ENCODE measurements at regions not wholly inside any gene's neighbourhood (a gene's known extent, or its start where the extent isn't known, plus 50 kb on each side); places are given as distances from the start of the nearest gene placed in this dataset.

DNA sequence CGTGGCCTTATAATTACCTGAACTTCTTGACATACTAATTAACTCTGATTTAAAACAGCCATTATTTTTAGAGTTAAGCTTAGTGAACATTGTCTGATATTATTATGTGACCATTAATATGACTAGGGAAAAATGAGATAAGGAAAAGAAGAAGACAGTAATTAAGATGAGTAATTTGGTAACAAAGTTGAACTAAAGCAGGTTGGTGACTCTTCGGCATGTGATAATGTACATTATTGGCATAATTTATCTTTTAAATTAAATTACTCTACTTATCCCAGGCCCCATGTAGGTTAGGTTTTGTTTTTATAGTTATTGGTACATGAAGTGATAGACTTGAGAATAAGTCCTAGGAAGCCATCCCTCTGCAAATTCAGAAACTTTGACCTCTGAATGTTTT is 249.7 kb upstream of the CFAP20DC start:
- TF ChIP-seq EP300 (IDR thresholded peaks at IDR 0.05) (no peak), POLR2A (IDR thresholded peaks at IDR 0.05) (no peak)
- TF ChIP-seq, protein P1, sequence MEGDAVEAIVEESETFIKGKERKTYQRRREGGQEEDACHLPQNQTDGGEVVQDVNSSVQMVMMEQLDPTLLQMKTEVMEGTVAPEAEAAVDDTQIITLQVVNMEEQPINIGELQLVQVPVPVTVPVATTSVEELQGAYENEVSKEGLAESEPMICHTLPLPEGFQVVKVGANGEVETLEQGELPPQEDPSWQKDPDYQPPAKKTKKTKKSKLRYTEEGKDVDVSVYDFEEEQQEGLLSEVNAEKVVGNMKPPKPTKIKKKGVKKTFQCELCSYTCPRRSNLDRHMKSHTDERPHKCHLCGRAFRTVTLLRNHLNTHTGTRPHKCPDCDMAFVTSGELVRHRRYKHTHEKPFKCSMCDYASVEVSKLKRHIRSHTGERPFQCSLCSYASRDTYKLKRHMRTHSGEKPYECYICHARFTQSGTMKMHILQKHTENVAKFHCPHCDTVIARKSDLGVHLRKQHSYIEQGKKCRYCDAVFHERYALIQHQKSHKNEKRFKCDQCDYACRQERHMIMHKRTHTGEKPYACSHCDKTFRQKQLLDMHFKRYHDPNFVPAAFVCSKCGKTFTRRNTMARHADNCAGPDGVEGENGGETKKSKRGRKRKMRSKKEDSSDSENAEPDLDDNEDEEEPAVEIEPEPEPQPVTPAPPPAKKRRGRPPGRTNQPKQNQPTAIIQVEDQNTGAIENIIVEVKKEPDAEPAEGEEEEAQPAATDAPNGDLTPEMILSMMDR (IDR thresholded peaks at IDR 0.05): no peak
